ENCODE measurements at regions not wholly inside any gene's neighbourhood (a gene's known extent, or its start where the extent isn't known, plus 50 kb on each side); places are given as distances from the start of the nearest gene placed in this dataset.

DNA sequence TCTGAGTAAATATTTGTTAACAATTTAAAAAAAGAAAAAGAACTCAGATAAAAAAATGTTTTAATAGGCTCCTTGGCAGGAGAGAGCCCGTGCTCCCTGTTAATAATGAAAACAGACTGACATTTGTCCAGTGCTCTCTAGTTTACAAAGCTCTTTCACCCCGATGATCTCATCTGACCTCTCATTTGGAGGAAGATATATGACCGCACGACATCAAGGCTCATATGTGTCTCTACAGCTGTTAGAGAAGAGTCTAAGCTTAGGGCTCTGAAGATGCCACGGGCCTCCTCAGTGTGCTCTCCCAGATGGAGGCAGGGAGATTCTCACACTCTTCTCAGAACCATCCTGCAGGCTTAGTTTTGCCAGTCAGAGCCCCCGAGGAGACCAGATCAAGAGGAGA is 280.8 kb upstream of the IRX5 start (continued):
- TF ChIP-seq, protein P1, sequence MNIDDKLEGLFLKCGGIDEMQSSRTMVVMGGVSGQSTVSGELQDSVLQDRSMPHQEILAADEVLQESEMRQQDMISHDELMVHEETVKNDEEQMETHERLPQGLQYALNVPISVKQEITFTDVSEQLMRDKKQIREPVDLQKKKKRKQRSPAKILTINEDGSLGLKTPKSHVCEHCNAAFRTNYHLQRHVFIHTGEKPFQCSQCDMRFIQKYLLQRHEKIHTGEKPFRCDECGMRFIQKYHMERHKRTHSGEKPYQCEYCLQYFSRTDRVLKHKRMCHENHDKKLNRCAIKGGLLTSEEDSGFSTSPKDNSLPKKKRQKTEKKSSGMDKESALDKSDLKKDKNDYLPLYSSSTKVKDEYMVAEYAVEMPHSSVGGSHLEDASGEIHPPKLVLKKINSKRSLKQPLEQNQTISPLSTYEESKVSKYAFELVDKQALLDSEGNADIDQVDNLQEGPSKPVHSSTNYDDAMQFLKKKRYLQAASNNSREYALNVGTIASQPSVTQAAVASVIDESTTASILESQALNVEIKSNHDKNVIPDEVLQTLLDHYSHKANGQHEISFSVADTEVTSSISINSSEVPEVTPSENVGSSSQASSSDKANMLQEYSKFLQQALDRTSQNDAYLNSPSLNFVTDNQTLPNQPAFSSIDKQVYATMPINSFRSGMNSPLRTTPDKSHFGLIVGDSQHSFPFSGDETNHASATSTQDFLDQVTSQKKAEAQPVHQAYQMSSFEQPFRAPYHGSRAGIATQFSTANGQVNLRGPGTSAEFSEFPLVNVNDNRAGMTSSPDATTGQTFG (tag by site-specific recombination; IDR thresholded peaks at IDR 0.05; ENCODE audit: borderline replicate concordance) = no peak

DNA sequence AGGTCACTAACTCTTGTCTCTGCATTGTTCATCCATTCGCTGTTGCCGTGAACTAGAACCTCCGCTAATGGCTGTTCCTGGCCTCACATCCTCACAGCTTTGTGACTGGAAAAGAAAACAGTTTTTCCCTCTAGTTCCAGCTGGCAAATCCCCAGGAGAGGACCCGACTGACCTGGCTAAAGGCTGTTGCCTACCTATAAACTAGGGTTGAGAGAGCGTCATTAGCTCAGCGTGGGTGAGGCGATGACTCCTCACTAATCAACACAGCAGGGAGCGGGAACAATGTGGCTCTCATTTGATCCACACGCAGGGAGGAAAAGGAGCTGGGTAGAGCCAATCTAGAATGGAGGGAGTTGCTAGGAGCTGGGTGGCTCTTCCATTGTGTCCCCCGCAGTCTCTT is 282.1 kb upstream of the IRX5 start:
- ChIA-PET CTCF (interaction anchor here (1.4 kb wide), 1 partner anchor 14 kb away, joined by 4 read pairs; no protein-coding TSS in a partner anchor), POLR2A (no interaction called here)
- Histone ChIP-seq H3K27ac (ENCODE audit: extremely low read depth, low read depth, low read length) (no peak overlapping the region), H3K36me3 (ENCODE audit: control insufficient read depth in 2 of 2, insufficient read depth in 1 of 2, low read length in 2 of 2) (no peaks in the 10 kb centered on the region), H3K4me1 (ENCODE audit: control insufficient read depth, insufficient read depth, low read length) (no peaks in the 10 kb centered on the region; the same call in 1 of the 2 replicates), H3K9me3 (ENCODE audit: control insufficient read depth, insufficient read depth, low read depth, low read length) (no peaks in the 10 kb centered on the region), H3K4me3 (ENCODE audit: low read depth, low read length) (no peak overlapping the region)
- TF ChIP-seq ZNF266 (tag by site-specific recombination; IDR thresholded peaks at IDR 0.05; ENCODE audit: low read depth) = no peak
- TF ChIP-seq ZNF202 (tag by site-specific recombination; IDR thresholded peaks at IDR 0.05; ENCODE audit: borderline replicate concordance) = no peak
- TF ChIP-seq ZFHX2 (tag by site-specific recombination; conservative IDR thresholded peaks at IDR 0.05) = 0 out of 2 replicates have a peak, but pooled peaks have one; percentile 23
- TF ChIP-seq ZNF837 (tag by site-specific recombination; IDR thresholded peaks at IDR 0.05) = no peak
- TF ChIP-seq ZNF768 (tag by site-specific recombination; IDR thresholded peaks at IDR 0.05) = no peak
- no peak for TF ChIP-seq ZNF561 (tag by site-specific recombination; IDR thresholded peaks at IDR 0.05; ENCODE audit: borderline replicate concordance)
- TF ChIP-seq, protein P2, sequence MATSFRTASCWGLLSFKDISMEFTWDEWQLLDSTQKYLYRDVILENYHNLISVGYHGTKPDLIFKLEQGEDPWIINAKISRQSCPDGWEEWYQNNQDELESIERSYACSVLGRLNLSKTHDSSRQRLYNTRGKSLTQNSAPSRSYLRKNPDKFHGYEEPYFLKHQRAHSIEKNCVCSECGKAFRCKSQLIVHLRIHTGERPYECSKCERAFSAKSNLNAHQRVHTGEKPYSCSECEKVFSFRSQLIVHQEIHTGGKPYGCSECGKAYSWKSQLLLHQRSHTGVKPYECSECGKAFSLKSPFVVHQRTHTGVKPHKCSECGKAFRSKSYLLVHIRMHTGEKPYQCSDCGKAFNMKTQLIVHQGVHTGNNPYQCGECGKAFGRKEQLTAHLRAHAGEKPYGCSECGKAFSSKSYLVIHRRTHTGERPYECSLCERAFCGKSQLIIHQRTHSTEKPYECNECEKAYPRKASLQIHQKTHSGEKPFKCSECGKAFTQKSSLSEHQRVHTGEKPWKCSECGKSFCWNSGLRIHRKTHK (tag by site-specific recombination; IDR thresholded peaks at IDR 0.05) = no peak
- no peak for TF ChIP-seq ZNF664 (tag by site-specific recombination; IDR thresholded peaks at IDR 0.05)
- TF ChIP-seq ZNF510 (tag by site-specific recombination; IDR thresholded peaks at IDR 0.05; ENCODE audit: insufficient replicate concordance) = no peak
- no peak for TF ChIP-seq HOXC10 (CRISPR knock-in tag; IDR thresholded peaks at IDR 0.05)
- no peak for TF ChIP-seq OVOL3 (tag by site-specific recombination; IDR thresholded peaks at IDR 0.05)
- no peak for TF ChIP-seq ZBTB20 (tag by site-specific recombination; IDR thresholded peaks at IDR 0.05)
- TF ChIP-seq TRIM28 (IDR thresholded peaks at IDR 0.05; ENCODE audit: borderline replicate concordance, low read length) = peak; percentile 63
- no peak for TF ChIP-seq ZNF138 (tag by site-specific recombination; IDR thresholded peaks at IDR 0.05; ENCODE audit: borderline replicate concordance)
- no peak for TF ChIP-seq KLF7 (tag by site-specific recombination; IDR thresholded peaks at IDR 0.05; ENCODE audit: borderline replicate concordance)
- TF ChIP-seq, protein P3, sequence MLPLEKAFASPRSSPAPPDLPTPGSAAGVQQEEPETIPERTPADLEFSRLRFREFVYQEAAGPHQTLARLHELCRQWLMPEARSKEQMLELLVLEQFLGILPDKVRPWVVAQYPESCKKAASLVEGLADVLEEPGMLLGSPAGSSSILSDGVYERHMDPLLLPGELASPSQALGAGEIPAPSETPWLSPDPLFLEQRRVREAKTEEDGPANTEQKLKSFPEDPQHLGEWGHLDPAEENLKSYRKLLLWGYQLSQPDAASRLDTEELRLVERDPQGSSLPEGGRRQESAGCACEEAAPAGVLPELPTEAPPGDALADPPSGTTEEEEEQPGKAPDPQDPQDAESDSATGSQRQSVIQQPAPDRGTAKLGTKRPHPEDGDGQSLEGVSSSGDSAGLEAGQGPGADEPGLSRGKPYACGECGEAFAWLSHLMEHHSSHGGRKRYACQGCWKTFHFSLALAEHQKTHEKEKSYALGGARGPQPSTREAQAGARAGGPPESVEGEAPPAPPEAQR (tag by site-specific recombination; IDR thresholded peaks at IDR 0.05) = no peak
- TF ChIP-seq ZSCAN30 (tag by site-specific recombination; IDR thresholded peaks at IDR 0.05) = no peak
- no peak for TF ChIP-seq ZNF76 (tag by site-specific recombination; IDR thresholded peaks at IDR 0.05; ENCODE audit: borderline replicate concordance, low read depth)
- no peak for TF ChIP-seq ZNF571 (tag by site-specific recombination; IDR thresholded peaks at IDR 0.05)
- TF ChIP-seq, protein P4, sequence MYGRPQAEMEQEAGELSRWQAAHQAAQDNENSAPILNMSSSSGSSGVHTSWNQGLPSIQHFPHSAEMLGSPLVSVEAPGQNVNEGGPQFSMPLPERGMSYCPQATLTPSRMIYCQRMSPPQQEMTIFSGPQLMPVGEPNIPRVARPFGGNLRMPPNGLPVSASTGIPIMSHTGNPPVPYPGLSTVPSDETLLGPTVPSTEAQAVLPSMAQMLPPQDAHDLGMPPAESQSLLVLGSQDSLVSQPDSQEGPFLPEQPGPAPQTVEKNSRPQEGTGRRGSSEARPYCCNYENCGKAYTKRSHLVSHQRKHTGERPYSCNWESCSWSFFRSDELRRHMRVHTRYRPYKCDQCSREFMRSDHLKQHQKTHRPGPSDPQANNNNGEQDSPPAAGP (tag by site-specific recombination; IDR thresholded peaks at IDR 0.05) = no peak
- TF ChIP-seq IKZF3 (tag by site-specific recombination; IDR thresholded peaks at IDR 0.05) = no peak
- no peak for TF ChIP-seq ZNF354C (tag by site-specific recombination; IDR thresholded peaks at IDR 0.05; ENCODE audit: borderline replicate concordance, low read depth)
- TF ChIP-seq, protein P5, sequence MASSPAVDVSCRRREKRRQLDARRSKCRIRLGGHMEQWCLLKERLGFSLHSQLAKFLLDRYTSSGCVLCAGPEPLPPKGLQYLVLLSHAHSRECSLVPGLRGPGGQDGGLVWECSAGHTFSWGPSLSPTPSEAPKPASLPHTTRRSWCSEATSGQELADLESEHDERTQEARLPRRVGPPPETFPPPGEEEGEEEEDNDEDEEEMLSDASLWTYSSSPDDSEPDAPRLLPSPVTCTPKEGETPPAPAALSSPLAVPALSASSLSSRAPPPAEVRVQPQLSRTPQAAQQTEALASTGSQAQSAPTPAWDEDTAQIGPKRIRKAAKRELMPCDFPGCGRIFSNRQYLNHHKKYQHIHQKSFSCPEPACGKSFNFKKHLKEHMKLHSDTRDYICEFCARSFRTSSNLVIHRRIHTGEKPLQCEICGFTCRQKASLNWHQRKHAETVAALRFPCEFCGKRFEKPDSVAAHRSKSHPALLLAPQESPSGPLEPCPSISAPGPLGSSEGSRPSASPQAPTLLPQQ (tag by site-specific recombination; IDR thresholded peaks at IDR 0.05) = no peak
- TF ChIP-seq ZNF324 (tag by site-specific recombination; IDR thresholded peaks at IDR 0.05) = no peak
- TF ChIP-seq ZNF112 (tag by site-specific recombination; IDR thresholded peaks at IDR 0.05) = no peak
- no peak for TF ChIP-seq ZNF530 (tag by site-specific recombination; IDR thresholded peaks at IDR 0.05; ENCODE audit: low read depth)
- TF ChIP-seq ZNF585B (tag by site-specific recombination; IDR thresholded peaks at IDR 0.05) = no peak
- 0 out of 2 replicates have a peak, but pooled peaks have one; percentile 26 for TF ChIP-seq SP7 (tag by site-specific recombination; IDR thresholded peaks at IDR 0.05)
- TF ChIP-seq ZNF174 (tag by site-specific recombination; IDR thresholded peaks at IDR 0.05) = no peak
